Suprapubic skin (tissue), 4 donors: ENCODE measurements at regions not wholly inside any gene's neighbourhood (a gene's known extent, or its start where the extent isn't known, plus 50 kb on each side); places are given as distances from the start of the nearest gene placed in this dataset.

Experiments
- DNase-seq, 2 donors: peaks; one replicate each; pipeline ENCODE4 v3.0.0-alpha.2; 2019; ENCODE audit warnings: low spot score in 2 of 2
- H3K27ac ChIP-seq: fragments of 200-600 bp; sonication (generic); one replicate; pipeline ENCODE4 v1.5.1; 2019
- H3K27me3 ChIP-seq: fragments of 200-600 bp; sonication (generic); one replicate; pipeline ENCODE4 v1.5.1; 2019
- H3K36me3 ChIP-seq: fragments of 200-600 bp; sonication (generic); one replicate; pipeline ENCODE4 v1.5.1; 2019
- H3K4me1 ChIP-seq: fragments of 200-600 bp; sonication (generic); one replicate; pipeline ENCODE4 v1.5.1; 2019
- H3K4me3 ChIP-seq: fragments of 200-600 bp; sonication (generic); one replicate; pipeline ENCODE4 v1.5.1; 2019; ENCODE audit warnings: mild to moderate bottlenecking
- H3K9me3 ChIP-seq: fragments of 200-600 bp; sonication (generic); one replicate; pipeline ENCODE4 v1.5.1; 2019
- EP300 ChIP-seq: sonication (generic); formaldehyde crosslinking; IDR thresholded peaks from one replicate; pipeline ENCODE4 v1.6.1; 2017; ENCODE audit warnings: antibody characterized with exemption
- POLR2A ChIP-seq, 2 donors: fragments of 450-650 bp; IDR thresholded peaks; one replicate each; pipeline ENCODE4 v1.6.1; 2017; ENCODE audit warnings: antibody characterized with exemption in 2 of 2, mild to moderate bottlenecking in 2 of 2, moderate library complexity in 2 of 2
- POLR2AphosphoS5 ChIP-seq, 3 donors: sonication (generic); formaldehyde crosslinking; IDR thresholded peaks; one replicate each; pipeline ENCODE4 v1.6.1; 2017; ENCODE audit warnings: antibody characterized with exemption in 3 of 3
- WGBS: methylation state at CpG from one replicate; pipeline ENCODE4 v1.1.5; 2018; 5-methylcytosine and 5-hydroxymethylcytosine counted together
- TF ChIP-seq, protein P1 (sequence below), 2 donors: fragments of 200-600 bp in 1 of 2; fragments of 450-650 bp in 1 of 2; sonication (generic) in 1 of 2; IDR thresholded peaks; one replicate each; pipeline ENCODE4 v1.5.1; 2016 to 2019; ENCODE audit warnings: antibody characterized with exemption in 2 of 2, mild to moderate bottlenecking in 1 of 2, moderate library complexity in 1 of 2

GRCh38 chr3:162278834-162279233 is 782.2 kb downstream of the OTOL1 start:
- no peak for TF ChIP-seq POLR2AphosphoS5 (IDR thresholded peaks at IDR 0.05)
- TF ChIP-seq, protein P1, sequence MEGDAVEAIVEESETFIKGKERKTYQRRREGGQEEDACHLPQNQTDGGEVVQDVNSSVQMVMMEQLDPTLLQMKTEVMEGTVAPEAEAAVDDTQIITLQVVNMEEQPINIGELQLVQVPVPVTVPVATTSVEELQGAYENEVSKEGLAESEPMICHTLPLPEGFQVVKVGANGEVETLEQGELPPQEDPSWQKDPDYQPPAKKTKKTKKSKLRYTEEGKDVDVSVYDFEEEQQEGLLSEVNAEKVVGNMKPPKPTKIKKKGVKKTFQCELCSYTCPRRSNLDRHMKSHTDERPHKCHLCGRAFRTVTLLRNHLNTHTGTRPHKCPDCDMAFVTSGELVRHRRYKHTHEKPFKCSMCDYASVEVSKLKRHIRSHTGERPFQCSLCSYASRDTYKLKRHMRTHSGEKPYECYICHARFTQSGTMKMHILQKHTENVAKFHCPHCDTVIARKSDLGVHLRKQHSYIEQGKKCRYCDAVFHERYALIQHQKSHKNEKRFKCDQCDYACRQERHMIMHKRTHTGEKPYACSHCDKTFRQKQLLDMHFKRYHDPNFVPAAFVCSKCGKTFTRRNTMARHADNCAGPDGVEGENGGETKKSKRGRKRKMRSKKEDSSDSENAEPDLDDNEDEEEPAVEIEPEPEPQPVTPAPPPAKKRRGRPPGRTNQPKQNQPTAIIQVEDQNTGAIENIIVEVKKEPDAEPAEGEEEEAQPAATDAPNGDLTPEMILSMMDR (IDR thresholded peaks at IDR 0.05), result no peak
- TF ChIP-seq EP300, result no peak
- no peak for TF ChIP-seq POLR2A (IDR thresholded peaks at IDR 0.05)
- 67% methylated on average over 2 of the region's 2 CpGs for WGBS

DNA sequence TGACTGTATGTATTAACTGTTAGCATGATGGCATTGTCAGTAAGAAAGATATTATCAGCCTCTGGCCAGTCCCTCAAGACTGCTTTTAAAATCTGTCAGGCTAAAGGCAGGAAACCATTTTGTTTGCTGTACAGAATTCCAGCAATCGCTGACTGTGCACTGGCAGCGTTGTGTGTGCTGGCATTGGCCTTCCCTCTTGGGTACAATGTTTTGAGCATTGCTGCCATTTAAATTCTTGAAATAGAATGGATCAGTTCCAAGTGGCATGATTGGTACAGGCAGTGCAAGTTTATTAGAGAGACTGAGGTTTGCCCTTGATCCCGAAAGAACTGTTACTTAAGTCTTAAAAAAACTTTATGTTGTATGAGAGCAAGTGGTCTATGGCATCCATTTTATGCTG is 788.7 kb downstream of the OTOL1 start:
- H3K27me3 ChIP-seq, result no peaks in the 10 kb centered on the region
- TF ChIP-seq POLR2AphosphoS5 (IDR thresholded peaks at IDR 0.05), result no peak
- no peak for TF ChIP-seq EP300
- TF ChIP-seq, protein P1 (IDR thresholded peaks at IDR 0.05), result no peak
- TF ChIP-seq POLR2A (IDR thresholded peaks at IDR 0.05), result no peak
- WGBS, result 82% methylated on average over 3 of the region's 3 CpGs
- H3K27ac ChIP-seq, result no peak overlapping the region
- no peak overlapping the region for H3K4me3 ChIP-seq
- H3K36me3 ChIP-seq, result no peaks in the 10 kb centered on the region
- H3K9me3 ChIP-seq, result no peaks in the 10 kb centered on the region
- H3K4me1 ChIP-seq, result no peaks in the 10 kb centered on the region
- no peak for DNase-seq

More at GRCh38 chr3:162278834-162279233, 782.2 kb downstream of the OTOL1 start:
- Histone ChIP-seq H3K27me3 (no peaks in the 10 kb centered on the region), H3K4me1 (no peaks in the 10 kb centered on the region), H3K4me3 (no peak overlapping the region), H3K9me3 (no peaks in the 10 kb centered on the region), H3K36me3 (no peaks in the 10 kb centered on the region), H3K27ac (no peak overlapping the region)
- DNase-seq, result no peak

DNA sequence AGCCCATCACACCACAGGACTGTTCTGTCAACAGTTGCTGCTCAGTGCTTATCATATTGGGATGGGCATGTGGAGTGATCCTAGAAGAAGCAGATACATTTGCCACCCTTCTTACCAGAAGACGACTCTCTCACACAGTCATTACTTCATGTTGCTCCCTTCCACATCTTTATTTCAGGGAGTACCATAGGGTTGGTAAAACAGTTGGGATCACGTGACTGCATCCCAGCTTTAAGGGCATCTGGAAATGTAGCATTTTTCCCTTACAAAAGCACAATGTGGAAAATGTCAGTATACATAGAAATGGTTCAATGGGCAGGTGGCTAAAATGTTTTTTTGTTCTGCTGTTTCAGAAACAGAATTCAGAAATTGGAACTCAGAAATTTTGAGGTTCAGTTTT is 791.0 kb downstream of the OTOL1 start:
- no peak overlapping the region for H3K27ac ChIP-seq
- H3K36me3 ChIP-seq, result no peaks in the 10 kb centered on the region
- DNase-seq, result no peak
- 79% methylated on average over 2 of the region's 2 CpGs for whole genome bisulfite sequencing
- no peak for TF ChIP-seq POLR2AphosphoS5 (IDR thresholded peaks at IDR 0.05)
- TF ChIP-seq POLR2A (IDR thresholded peaks at IDR 0.05), result no peak
- H3K9me3 ChIP-seq, result no peaks in the 10 kb centered on the region
- no peak overlapping the region for H3K4me3 ChIP-seq
- no peaks in the 10 kb centered on the region for H3K27me3 ChIP-seq
- no peaks in the 10 kb centered on the region for H3K4me1 ChIP-seq

DNA sequence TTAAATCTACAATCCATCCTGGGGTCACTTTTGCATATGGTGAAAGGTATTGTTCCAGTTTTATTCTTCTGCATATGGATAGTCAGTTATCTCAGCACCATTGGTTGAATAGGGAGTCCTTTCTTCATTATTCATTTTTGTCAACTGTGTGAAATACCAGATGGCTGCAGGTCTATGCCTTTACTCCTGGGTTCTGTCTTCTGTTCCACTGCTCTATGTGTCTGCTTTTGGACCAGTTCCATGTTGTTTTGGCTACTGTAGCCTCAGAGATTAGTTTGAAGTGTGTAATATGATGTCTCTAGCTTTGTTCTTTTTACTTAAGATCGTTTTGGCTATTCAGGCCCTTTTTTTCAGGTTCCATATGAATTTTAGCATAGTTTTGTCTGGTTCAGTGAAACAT is 795.8 kb downstream of the OTOL1 start:
- TF ChIP-seq, protein P1 (IDR thresholded peaks at IDR 0.05), result no peak
- no peak for TF ChIP-seq POLR2AphosphoS5 (IDR thresholded peaks at IDR 0.05)
- no peak overlapping the region for H3K27ac ChIP-seq
- no peaks in the 10 kb centered on the region for H3K4me1 ChIP-seq
- no peak overlapping the region for H3K4me3 ChIP-seq
- DNase-seq, result no peak
- no peaks in the 10 kb centered on the region for H3K27me3 ChIP-seq
- H3K9me3 ChIP-seq, result no peaks in the 10 kb centered on the region
- no peaks in the 10 kb centered on the region for H3K36me3 ChIP-seq
- WGBS, result 48% methylated on average over 1 of the region's 1 CpG

GRCh38 chr3:162295323-162295983 is 798.8 kb downstream of the OTOL1 start:
- no peak for DNase-seq
- no peak for TF ChIP-seq POLR2AphosphoS5 (IDR thresholded peaks at IDR 0.05)
- no peak for TF ChIP-seq POLR2A (IDR thresholded peaks at IDR 0.05)
- Histone ChIP-seq H3K36me3 (no peaks in the 10 kb centered on the region), H3K4me1 (no peaks in the 10 kb centered on the region), H3K9me3 (no peaks in the 10 kb centered on the region), H3K27me3 (no peaks in the 10 kb centered on the region), H3K27ac (no peak overlapping the region), H3K4me3 (no peak overlapping the region)
- WGBS, result 89% methylated on average over 6 of the region's 6 CpGs

DNA sequence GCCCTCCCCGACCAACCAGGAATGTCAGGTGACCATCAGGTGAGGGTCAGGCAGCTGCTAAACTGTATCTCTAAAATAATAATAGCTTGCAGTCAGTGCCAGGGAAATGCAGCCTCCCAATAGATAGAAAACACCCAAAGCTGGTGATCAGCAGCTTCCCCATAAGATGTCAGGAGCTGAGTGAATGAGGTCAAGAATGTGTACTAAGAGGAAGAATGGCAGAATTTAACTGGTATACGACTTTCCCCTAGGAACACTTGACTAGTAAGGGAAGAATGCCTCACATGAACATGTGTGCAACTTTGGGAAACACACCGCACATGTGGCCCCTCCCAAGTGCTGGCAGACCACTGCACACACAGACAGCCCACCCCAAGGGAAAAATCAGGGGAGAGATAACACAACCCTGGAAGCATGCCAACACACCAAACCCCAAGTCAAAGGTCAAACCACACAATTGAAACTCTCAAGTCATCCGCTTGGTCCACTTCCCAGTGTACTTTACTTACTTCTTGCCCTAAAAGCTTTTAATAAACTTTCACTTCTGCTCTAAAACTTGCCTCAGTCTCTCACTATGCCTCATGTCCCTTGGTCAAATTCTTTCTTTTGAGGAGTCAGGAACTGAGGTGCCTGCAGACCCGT is 806.5 kb downstream of the OTOL1 start:
- Histone ChIP-seq H3K9me3 (no peaks in the 10 kb centered on the region), H3K4me1 (no peaks in the 10 kb centered on the region), H3K36me3 (no peaks in the 10 kb centered on the region), H3K27me3 (no peaks in the 10 kb centered on the region), H3K4me3 (no peak overlapping the region), H3K27ac (no peak overlapping the region)
- WGBS, result 77% methylated on average over 5 of the region's 5 CpGs
- no peak for DNase-seq
- TF ChIP-seq POLR2A (IDR thresholded peaks at IDR 0.05) (no peak), POLR2AphosphoS5 (IDR thresholded peaks at IDR 0.05) (no peak), EP300 (no peak)
- TF ChIP-seq, protein P1 (IDR thresholded peaks at IDR 0.05), result no peak
